OCI-LY1 (cell line): ENCODE measurements at regions not wholly inside any gene's neighbourhood (a gene's known extent, or its start where the extent isn't known, plus 50 kb on each side); places are given as distances from the start of the nearest gene placed in this dataset.

Source experiments
- H2AFZ ChIP-seq: fragments of 200-600 bp; sonication (generic), shearing (Covaris generic); 2 replicates; pipeline ENCODE4 v1.6.0; 2014; ENCODE audit warnings: antibody characterized with exemption, mild to moderate bottlenecking, low read length
- H3F3A ChIP-seq: fragments of 200-600 bp; sonication (generic), shearing (Covaris generic); 2 replicates; pipeline ENCODE4 v1.6.0; 2014; ENCODE audit warnings: mild to moderate bottlenecking, antibody characterized with exemption, low read length, moderate library complexity; ENCODE audit not compliant: insufficient read depth
- H3K27ac ChIP-seq: fragments of 200-600 bp; sonication (generic); 2 replicates; pipeline ENCODE4 v1.5.1; 2014; ENCODE audit warnings: low read length, mixed run types, mild to moderate bottlenecking, low read depth; ENCODE audit not compliant: poor library complexity, severe bottlenecking
- H3K27me3 ChIP-seq: fragments of 200-600 bp; sonication (generic); 2 replicates; pipeline ENCODE4 v1.6.0; 2014; ENCODE audit warnings: antibody characterized with exemption, mild to moderate bottlenecking, low read length, moderate library complexity; ENCODE audit not compliant: insufficient read depth
- H3K36me3 ChIP-seq: fragments of 200-600 bp; sonication (generic); 2 replicates; pipeline ENCODE4 v1.6.1; 2014; ENCODE audit warnings: mild to moderate bottlenecking, antibody characterized with exemption, low read length, moderate library complexity, mixed read lengths; ENCODE audit not compliant: insufficient read depth
- H3K4me1 ChIP-seq: fragments of 200-600 bp; sonication (generic); 2 replicates; pipeline ENCODE4 v1.5.1; 2014; ENCODE audit warnings: mild to moderate bottlenecking, low read length, moderate library complexity; ENCODE audit not compliant: insufficient read depth, severe bottlenecking
- H3K4me2 ChIP-seq: fragments of 200-600 bp; sonication (generic), shearing (Covaris generic); 2 replicates; pipeline ENCODE4 v1.6.1; 2014; ENCODE audit warnings: low read length
- H3K4me3 ChIP-seq: fragments of 200-600 bp; sonication (generic); 2 replicates; pipeline ENCODE4 v1.5.1; 2014; ENCODE audit warnings: low read length, low read depth, mild to moderate bottlenecking, mixed read lengths; ENCODE audit not compliant: poor library complexity, severe bottlenecking
- H3K79me2 ChIP-seq: fragments of 200-600 bp; shearing (Covaris generic); 2 replicates; pipeline ENCODE4 v1.6.1; 2016; ENCODE audit warnings: mixed run types, low read length, mixed read lengths; ENCODE audit not compliant: insufficient read depth
- H3K9ac ChIP-seq: fragments of 200-600 bp; sonication (generic), shearing (Covaris generic); 2 replicates; pipeline ENCODE4 v1.6.1; 2014; ENCODE audit warnings: mild to moderate bottlenecking, low read length, mixed read lengths
- H3K9me2 ChIP-seq: fragments of 200-600 bp; sonication (generic), shearing (Covaris generic); 2 replicates; pipeline ENCODE4 v1.6.1; 2014; ENCODE audit warnings: low read depth, mild to moderate bottlenecking, low read length, mixed read lengths
- H3K9me3 ChIP-seq: fragments of 200-600 bp; shearing (Covaris generic); 2 replicates; pipeline ENCODE4 v1.6.1; 2014; ENCODE audit warnings: low read length, mixed read lengths
- H4K20me1 ChIP-seq: fragments of 200-600 bp; sonication (generic), shearing (Covaris generic); 2 replicates; pipeline ENCODE4 v1.6.0; 2016; ENCODE audit warnings: mild to moderate bottlenecking, low read length; ENCODE audit not compliant: insufficient read depth
- CTCF ChIP-seq: fragments of 200-600 bp; sonication (generic), shearing (Covaris generic); IDR thresholded peaks from 2 replicates; pipeline ENCODE4 v1.5.1; 2017; ENCODE audit warnings: mild to moderate bottlenecking, antibody characterized with exemption, low read length, moderate library complexity, mixed read lengths
- EZH2 ChIP-seq: fragments of 200-600 bp; sonication (generic), shearing (Covaris generic); IDR thresholded peaks from 2 replicates; pipeline ENCODE4 v1.8.0; 2017; ENCODE audit warnings: borderline replicate concordance, mixed run types, mild to moderate bottlenecking, antibody characterized with exemption, low read length, moderate library complexity, mixed read lengths

- Histone ChIP-seq H3K27ac (no peak overlapping the region), H3K4me1 (no peaks in the 10 kb centered on the region), H3K4me2 (no peak overlapping the region), H3K4me3 (no peak overlapping the region), H3K36me3 (no peaks in the 10 kb centered on the region), H3K27me3 (no peaks in the 10 kb centered on the region), H3K9me2 (no peaks in the 10 kb centered on the region; the same call in 1 of the 2 replicates), H3K9ac (no peak overlapping the region), H3K9me3 (no peaks in the 10 kb centered on the region), H4K20me1 (no peaks in the 10 kb centered on the region), H2AFZ (no peak overlapping the region), H3K79me2 (no peaks in the 10 kb centered on the region), H3F3A (no peaks in the 10 kb centered on the region)
- TF ChIP-seq EZH2 (no peak), CTCF (no peak)
Observed at GRCh38 chr11:104361975-104362374, 198.0 kb upstream of the PDGFD start.

GRCh38 chr11:104352036-104352435 is 188.1 kb upstream of the PDGFD start:
- Histone ChIP-seq H3F3A (no peaks in the 10 kb centered on the region), H3K36me3 (no peaks in the 10 kb centered on the region), H3K27ac (no peak overlapping the region), H3K4me1 (no peaks in the 10 kb centered on the region), H3K9me3 (0 out of 2 replicates have a peak, but pooled peaks cover 4% of the 10 kb centered on the region), H3K4me2 (no peak overlapping the region), H3K79me2 (no peaks in the 10 kb centered on the region), H3K9ac (no peak overlapping the region), H3K9me2 (no peaks in the 10 kb centered on the region; the same call in 1 of the 2 replicates), H3K4me3 (no peak overlapping the region), H4K20me1 (no peaks in the 10 kb centered on the region), H2AFZ (no peak overlapping the region), H3K27me3 (no peaks in the 10 kb centered on the region)
- TF ChIP-seq EZH2 (no peak), CTCF (no peak)

GRCh38 chr11:104343578-104343977 is 179.6 kb upstream of the PDGFD start:
- peaks cover 9% of the 10 kb centered on the region for H3K4me1 ChIP-seq
- TF ChIP-seq CTCF (peak; percentile 17; the same call in 1 of the 2 replicates), EZH2 (no peak)
- H3K9me2 ChIP-seq = no peaks in the 10 kb centered on the region
- no peak overlapping the region for H3K4me3 ChIP-seq
- H3K79me2 ChIP-seq = no peaks in the 10 kb centered on the region
- H3K27me3 ChIP-seq = no peaks in the 10 kb centered on the region
- no peaks in the 10 kb centered on the region for H3K36me3 ChIP-seq
- no peaks in the 10 kb centered on the region for H3F3A ChIP-seq
- no peak overlapping the region for H3K9ac ChIP-seq
- H2AFZ ChIP-seq = no peak overlapping the region; the same call in 1 of the 2 replicates
- H3K27ac ChIP-seq = no peak overlapping the region
- no peaks in the 10 kb centered on the region for H4K20me1 ChIP-seq
- no peak overlapping the region for H3K4me2 ChIP-seq
- H3K9me3 ChIP-seq = no peaks in the 10 kb centered on the region
